ENCODE measurements at regions not wholly inside any gene's neighbourhood (a gene's known extent, or its start where the extent isn't known, plus 50 kb on each side); places are given as distances from the start of the nearest gene placed in this dataset.

DNA sequence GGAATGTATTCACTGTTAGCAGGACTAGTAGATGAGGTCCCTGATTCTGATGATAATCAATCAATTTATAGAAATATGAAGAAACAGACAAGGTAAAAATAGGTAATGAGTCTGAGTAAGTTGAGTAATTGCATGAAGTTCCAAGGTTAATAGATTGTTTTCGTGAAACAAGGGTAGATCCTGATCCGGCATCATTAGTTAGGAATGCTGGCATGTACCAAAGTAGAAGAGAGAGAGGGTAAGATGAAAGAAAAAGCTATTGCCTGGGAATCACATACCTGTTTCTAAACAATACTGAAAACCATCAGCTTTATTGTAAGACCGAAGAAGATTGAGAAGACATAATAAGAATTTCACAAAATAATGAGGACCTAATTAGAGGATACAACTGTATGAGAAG is 118.1 kb upstream of the ARPP21 start:
- TF ChIP-seq POLR2AphosphoS5 (IDR thresholded peaks at IDR 0.05) (no peak), MXI1 (conservative IDR thresholded peaks at IDR 0.05; ENCODE audit: poor library complexity, severe bottlenecking) (no peak), RAD21 (conservative IDR thresholded peaks at IDR 0.05) (no peak), EZH2 (IDR thresholded peaks at IDR 0.05; ENCODE audit: borderline replicate concordance, insufficient read depth, low read length, poor library complexity, severe bottlenecking) (no peak)
- TF ChIP-seq, protein P1, sequence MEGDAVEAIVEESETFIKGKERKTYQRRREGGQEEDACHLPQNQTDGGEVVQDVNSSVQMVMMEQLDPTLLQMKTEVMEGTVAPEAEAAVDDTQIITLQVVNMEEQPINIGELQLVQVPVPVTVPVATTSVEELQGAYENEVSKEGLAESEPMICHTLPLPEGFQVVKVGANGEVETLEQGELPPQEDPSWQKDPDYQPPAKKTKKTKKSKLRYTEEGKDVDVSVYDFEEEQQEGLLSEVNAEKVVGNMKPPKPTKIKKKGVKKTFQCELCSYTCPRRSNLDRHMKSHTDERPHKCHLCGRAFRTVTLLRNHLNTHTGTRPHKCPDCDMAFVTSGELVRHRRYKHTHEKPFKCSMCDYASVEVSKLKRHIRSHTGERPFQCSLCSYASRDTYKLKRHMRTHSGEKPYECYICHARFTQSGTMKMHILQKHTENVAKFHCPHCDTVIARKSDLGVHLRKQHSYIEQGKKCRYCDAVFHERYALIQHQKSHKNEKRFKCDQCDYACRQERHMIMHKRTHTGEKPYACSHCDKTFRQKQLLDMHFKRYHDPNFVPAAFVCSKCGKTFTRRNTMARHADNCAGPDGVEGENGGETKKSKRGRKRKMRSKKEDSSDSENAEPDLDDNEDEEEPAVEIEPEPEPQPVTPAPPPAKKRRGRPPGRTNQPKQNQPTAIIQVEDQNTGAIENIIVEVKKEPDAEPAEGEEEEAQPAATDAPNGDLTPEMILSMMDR (IDR thresholded peaks at IDR 0.05; ENCODE audit: poor library complexity, severe bottlenecking): no peak

All from neural cell (in vitro differentiated cells).